Activated CD4-positive, alpha-beta T cell treated with anti-CD3 and anti-CD28 coated beads for 36 hours (primary cell): ENCODE measurements at regions not wholly inside any gene's neighbourhood (a gene's known extent, or its start where the extent isn't known, plus 50 kb on each side); places are given as distances from the start of the nearest gene placed in this dataset.

Experiments used
- ATAC-seq: fragments of 200-7000 bp; cut with Tn5 transposase; one replicate; pipeline ENCODE4 v1.10.0; 2021; ENCODE audit warnings: mild to moderate bottlenecking, moderate library complexity
- CTCF ChIA-PET: fragments of 350-600 bp; sonication (Branson Sonifier 250); formaldehyde crosslinking; loops from one replicate; lab custom pipeline; 2021; ENCODE audit warnings: antibody characterized with exemption; lab: Charles Lee
- POLR2A ChIA-PET: fragments of 350-600 bp; sonication (Branson Sonifier 250); formaldehyde crosslinking; loops from one replicate; lab custom pipeline; 2021; ENCODE audit warnings: antibody characterized with exemption, inconsistent platforms; lab: Charles Lee
- DNase-seq: peaks from one replicate; pipeline ENCODE4 v3.0.0-alpha.2; 2020
- H3K27ac Mint-ChIP-seq: one replicate; pipeline ENCODE4 v1.8.0; 2021; ENCODE audit warnings: mixed read lengths
- H3K27me3 Mint-ChIP-seq: one replicate; pipeline ENCODE4 v1.8.0; 2021; ENCODE audit warnings: mixed read lengths
- H3K36me3 Mint-ChIP-seq: one replicate; pipeline ENCODE4 v1.8.0; 2021; ENCODE audit warnings: low read depth, mixed read lengths
- H3K4me1 Mint-ChIP-seq: one replicate; pipeline ENCODE4 v1.8.0; 2021; ENCODE audit warnings: mixed read lengths
- H3K4me3 Mint-ChIP-seq: one replicate; pipeline ENCODE4 v1.8.0; 2021; ENCODE audit warnings: mild to moderate bottlenecking, moderate library complexity, mixed read lengths
- H3K9me3 Mint-ChIP-seq: one replicate; pipeline ENCODE4 v1.8.0; 2021; ENCODE audit warnings: low read depth, mixed read lengths
- intact Hi-C, 2 experiments: fragments of 100-400 bp; cut with DNase I in 1 of 2; cut with micrococcal nuclease in 1 of 2; formaldehyde crosslinking; loops; one replicate each; pipeline versions ENCODE4 v1.14.2 to v1.15.1; 2022 to 2024; cut with DNase I, micrococcal nuclease

DNA sequence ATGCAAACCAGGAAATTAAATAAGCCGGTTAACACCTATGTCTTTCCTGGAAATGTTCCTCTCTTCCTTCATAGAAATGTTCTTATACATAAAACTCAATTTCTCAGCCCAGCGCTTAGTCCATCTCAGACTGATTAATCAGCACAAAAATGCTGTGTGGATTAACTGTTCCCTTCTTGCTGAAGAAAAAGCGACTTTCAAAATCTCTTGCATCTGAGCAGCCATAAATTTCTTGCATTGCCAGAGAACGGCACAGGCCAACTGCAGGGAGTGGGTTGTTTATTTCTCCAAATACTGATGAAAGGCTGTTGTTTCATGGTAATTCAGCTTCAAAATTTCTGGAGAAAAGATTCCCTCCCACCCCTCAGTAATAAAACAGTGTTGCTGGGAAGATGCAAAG lies 517.6 kb downstream of the BTBD3 start:
- peaks cover 8% of the 10 kb centered on the region for H3K9me3 Mint-ChIP-seq
- no peaks in the 10 kb centered on the region for H3K4me1 Mint-ChIP-seq
- H3K27me3 Mint-ChIP-seq, result no peaks in the 10 kb centered on the region
- H3K4me3 Mint-ChIP-seq, result no peak overlapping the region
- no peaks in the 10 kb centered on the region for H3K36me3 Mint-ChIP-seq
- H3K27ac Mint-ChIP-seq, result no peak overlapping the region
- no peak for DNase-seq
- ATAC-seq, result no peak
- intact Hi-C loops, result no loop called here
- ChIA-PET POLR2A (no interaction called here), CTCF (no interaction called here)

DNA sequence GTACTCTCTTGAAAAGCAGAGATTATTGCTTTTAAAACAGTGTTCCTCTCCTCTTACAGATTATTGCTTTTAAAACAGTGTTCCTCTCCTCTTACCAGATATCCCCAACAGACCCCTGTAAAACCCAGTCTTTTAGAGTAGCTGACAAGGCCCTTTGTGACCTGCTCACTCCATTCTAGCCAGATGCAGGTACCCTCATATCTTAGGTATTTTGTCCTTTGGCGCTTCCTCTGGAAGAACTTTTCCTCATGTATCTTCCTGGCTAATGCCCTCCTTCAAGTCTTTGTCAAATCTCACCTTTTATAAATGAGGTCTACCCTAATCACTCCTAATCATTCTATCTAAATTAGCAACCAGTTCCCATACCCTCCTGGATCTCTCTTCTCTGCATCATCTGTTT lies 536.0 kb downstream of the BTBD3 start:
- Mint-ChIP-seq H3K9me3 (peaks cover 9% of the 10 kb centered on the region), H3K4me1 (no peaks in the 10 kb centered on the region), H3K27me3 (no peaks in the 10 kb centered on the region), H3K36me3 (no peaks in the 10 kb centered on the region), H3K4me3 (no peak overlapping the region), H3K27ac (no peak overlapping the region)
- no peak for DNase-seq
- ATAC-seq, result no peak
- intact Hi-C loops, result no loop called here
- CTCF ChIA-PET, result no interaction called here
- POLR2A ChIA-PET, result no interaction called here

DNA sequence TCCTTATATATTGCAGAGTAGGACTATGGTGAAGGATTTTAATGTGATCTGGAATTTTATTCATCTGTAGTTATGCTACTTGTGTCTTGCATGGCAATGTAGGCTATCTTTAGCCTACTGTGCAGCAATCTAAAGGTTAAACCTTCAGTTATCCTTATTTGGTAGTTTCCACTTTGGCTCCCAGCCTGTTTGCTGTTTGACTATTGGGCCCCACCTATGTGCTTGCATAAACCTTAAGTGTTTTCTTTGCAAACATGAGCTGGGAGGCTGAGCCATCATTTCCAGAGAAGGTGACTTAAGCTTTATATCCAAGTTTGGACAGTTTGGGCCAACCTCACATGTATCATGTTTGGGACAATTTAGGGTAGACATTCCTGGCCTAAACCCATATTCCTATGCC lies 537.5 kb downstream of the BTBD3 start:
- ATAC-seq, result no peak
- peaks cover 3% of the 10 kb centered on the region for H3K9me3 Mint-ChIP-seq
- no peak for DNase-seq
- intact Hi-C loops, result no loop called here
- ChIA-PET POLR2A (no interaction called here), CTCF (no interaction called here)
- H3K4me1 Mint-ChIP-seq, result no peaks in the 10 kb centered on the region
- no peaks in the 10 kb centered on the region for H3K36me3 Mint-ChIP-seq
- H3K27ac Mint-ChIP-seq, result no peak overlapping the region
- H3K27me3 Mint-ChIP-seq, result no peaks in the 10 kb centered on the region
- H3K4me3 Mint-ChIP-seq, result no peak overlapping the region

DNA sequence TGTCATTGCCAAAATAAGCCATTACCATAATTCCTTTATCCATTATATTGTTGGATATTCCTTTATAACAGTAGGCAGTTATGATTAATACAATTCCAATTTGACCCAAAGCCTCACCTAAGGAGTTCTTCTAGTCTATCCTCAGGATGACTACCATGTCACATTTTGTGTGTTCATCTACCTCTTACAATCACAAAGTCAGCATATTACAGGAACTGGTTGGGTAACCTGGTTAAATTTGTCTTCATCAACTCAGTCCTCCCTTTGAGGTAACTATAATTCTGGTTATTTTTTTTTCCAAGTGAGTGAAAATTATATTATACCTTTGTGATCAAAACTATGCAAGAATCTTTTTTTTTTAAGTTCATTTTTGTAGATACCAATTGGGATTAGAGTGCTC lies 540.5 kb downstream of the BTBD3 start:
- Mint-ChIP-seq H3K4me1 (no peaks in the 10 kb centered on the region), H3K36me3 (no peaks in the 10 kb centered on the region), H3K9me3 (peaks cover 18% of the 10 kb centered on the region), H3K27ac (no peak overlapping the region), H3K4me3 (no peak overlapping the region), H3K27me3 (no peaks in the 10 kb centered on the region)
- intact Hi-C loops, result no loop called here
- DNase-seq (no peak), ATAC-seq (no peak)
- ChIA-PET CTCF (no interaction called here), POLR2A (no interaction called here)

DNA sequence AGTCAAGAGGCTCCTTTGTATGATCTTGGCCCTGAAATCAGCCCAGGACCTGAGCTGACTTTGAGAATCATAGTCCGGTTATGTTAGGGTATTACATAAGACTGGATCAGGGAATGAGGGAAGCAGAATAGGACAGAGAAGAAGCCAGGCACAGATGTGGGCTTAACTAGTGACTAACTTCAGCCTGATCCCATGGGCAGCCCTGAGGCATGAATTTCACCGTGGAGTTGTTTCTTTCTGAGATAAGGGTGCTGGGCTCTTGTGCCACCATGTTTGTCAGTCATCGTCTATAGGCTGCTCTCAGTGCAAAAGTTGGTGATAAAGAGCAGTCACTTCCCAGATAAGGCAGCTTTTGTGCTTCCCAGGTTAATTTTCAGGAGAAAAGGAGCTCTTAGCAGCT lies 544.7 kb upstream of the SPTLC3 start:
- intact Hi-C loops, result no loop called here
- ChIA-PET CTCF (no interaction called here), POLR2A (no interaction called here)
- no peak overlapping the region for H3K27ac Mint-ChIP-seq
- no peak for DNase-seq
- H3K27me3 Mint-ChIP-seq, result no peaks in the 10 kb centered on the region
- no peak for ATAC-seq
- no peaks in the 10 kb centered on the region for H3K36me3 Mint-ChIP-seq
- H3K9me3 Mint-ChIP-seq, result peaks cover 32% of the 10 kb centered on the region
- H3K4me1 Mint-ChIP-seq, result no peaks in the 10 kb centered on the region
- H3K4me3 Mint-ChIP-seq, result no peak overlapping the region

DNA sequence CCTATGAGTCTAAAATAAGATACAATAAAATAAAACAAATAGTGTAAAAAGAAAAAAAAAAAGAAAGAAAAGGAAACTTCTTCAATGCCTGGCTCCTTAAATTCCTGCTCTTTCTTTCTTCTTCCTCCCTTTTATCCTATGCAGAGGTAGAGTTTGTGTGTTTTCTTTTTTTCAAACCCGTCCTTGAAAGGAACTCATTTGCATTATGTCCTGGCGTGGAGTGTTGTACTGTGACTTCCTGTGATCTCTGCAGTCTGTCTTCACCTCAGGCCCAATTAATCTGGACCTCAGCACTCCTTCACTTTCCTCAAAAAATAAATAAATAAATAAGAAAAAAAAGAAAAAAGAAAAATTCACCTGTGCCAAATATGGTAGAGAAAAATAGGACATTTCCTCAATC lies 541.9 kb upstream of the SPTLC3 start:
- Mint-ChIP-seq H3K4me3 (no peak overlapping the region), H3K9me3 (peaks cover 24% of the 10 kb centered on the region), H3K36me3 (no peaks in the 10 kb centered on the region), H3K27ac (no peak overlapping the region), H3K27me3 (no peaks in the 10 kb centered on the region), H3K4me1 (no peaks in the 10 kb centered on the region)
- ChIA-PET POLR2A (no interaction called here), CTCF (no interaction called here)
- DNase-seq (no peak), ATAC-seq (no peak)
- intact Hi-C loops, result no loop called here

DNA sequence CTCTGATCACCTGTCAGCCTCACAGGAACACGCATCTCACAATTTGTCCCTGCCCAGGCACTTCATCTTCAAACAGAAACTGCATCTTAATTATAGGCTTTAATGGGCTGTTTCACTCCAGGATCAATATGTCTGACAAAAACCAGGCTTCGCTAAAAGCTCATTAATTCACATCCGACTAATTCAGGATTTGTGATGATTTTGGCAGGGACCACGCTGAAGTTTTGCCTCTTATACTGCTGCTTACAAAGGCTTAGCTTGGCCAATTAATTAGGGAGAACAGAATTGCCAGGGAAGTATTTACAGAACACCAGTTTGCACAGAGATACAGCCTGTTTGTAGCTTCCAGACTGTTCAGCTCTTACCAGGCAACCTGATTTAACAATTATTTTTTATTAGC lies 541.0 kb upstream of the SPTLC3 start:
- CTCF ChIA-PET, result interaction anchor here (0.6 kb wide), 1 partner anchor 456 kb away, joined by 3 read pairs; no protein-coding TSS in a partner anchor
- Mint-ChIP-seq H3K27ac (no peak overlapping the region), H3K27me3 (no peaks in the 10 kb centered on the region), H3K9me3 (peaks cover 19% of the 10 kb centered on the region), H3K4me3 (no peak overlapping the region), H3K36me3 (no peaks in the 10 kb centered on the region), H3K4me1 (no peaks in the 10 kb centered on the region)
- no peak for DNase-seq
- intact Hi-C loops, result no loop called here
- POLR2A ChIA-PET, result no interaction called here
- no peak for ATAC-seq

DNA sequence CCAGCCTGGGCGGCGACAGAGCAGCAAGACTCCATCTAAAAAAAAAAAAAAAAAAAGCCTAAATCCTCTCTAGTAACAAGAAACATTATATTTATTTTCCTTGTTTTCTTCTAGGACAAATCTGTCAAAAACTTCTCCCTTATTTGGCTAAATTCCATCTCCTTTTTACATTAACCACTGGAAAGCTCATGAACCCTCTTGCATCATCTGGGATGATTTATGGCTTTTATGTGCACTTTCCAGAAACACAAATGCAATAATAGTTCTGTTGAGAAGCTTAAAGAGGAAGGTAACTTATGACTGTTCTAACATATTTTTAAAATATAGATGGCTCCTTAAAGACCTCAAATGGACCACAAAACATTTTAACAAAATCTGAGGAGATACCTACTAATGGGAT lies 526.1 kb upstream of the SPTLC3 start:
- intact Hi-C loops, result no loop called here
- Mint-ChIP-seq H3K27me3 (no peaks in the 10 kb centered on the region), H3K9me3 (peaks cover 24% of the 10 kb centered on the region), H3K4me3 (no peak overlapping the region), H3K36me3 (no peaks in the 10 kb centered on the region), H3K27ac (no peak overlapping the region), H3K4me1 (no peaks in the 10 kb centered on the region)
- ChIA-PET POLR2A (no interaction called here), CTCF (interaction anchor here (0.6 kb wide), 1 partner anchor 1787 kb away, joined by 3 read pairs; no protein-coding TSS in a partner anchor)
- DNase-seq (no peak), ATAC-seq (no peak)

DNA sequence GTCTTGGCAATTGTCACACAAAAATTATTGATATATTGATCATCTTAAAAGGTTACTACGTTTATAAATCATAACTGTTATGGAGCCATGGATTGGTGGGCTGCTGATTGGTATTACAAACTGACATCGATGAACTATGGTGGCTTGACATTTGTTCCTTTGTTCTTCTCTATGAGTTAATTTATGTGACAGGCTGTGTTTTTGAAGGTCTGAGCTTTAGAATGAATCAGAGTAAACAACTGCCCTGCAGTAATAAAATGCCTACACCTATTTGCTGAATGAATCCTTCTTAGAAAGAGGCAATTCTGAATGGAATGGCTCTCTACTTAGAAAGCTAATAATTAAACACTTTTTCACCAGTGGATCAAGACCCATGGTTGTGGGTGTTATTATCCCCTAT lies 506.3 kb upstream of the SPTLC3 start:
- Mint-ChIP-seq H3K4me3 (no peak overlapping the region), H3K4me1 (no peaks in the 10 kb centered on the region), H3K27me3 (no peaks in the 10 kb centered on the region), H3K36me3 (no peaks in the 10 kb centered on the region), H3K9me3 (peaks cover 2% of the 10 kb centered on the region), H3K27ac (no peak overlapping the region)
- ATAC-seq (no peak), DNase-seq (no peak)
- intact Hi-C loops, result no loop called here
- ChIA-PET CTCF (no interaction called here), POLR2A (no interaction called here)

DNA sequence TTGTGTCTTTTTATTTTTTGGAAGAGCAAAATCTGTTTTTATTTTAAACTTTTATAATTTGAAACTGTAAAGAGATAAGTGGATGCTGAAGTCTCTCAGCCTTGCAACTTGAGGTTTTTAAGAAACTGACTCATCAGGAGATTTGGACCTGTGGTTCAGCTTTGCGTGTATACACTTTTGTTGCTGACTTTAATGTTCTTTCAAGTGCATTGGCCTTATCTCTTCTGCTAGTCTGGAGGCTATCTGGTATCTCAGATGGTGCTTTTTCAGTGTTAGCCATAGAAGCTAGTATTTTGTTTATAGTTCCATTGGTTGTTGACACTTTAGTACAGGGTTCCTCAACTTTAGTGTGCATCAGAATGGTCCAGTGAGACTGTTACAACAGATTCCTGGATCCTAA lies 504.0 kb upstream of the SPTLC3 start:
- H3K36me3 Mint-ChIP-seq, result no peaks in the 10 kb centered on the region
- H3K9me3 Mint-ChIP-seq, result peaks cover 6% of the 10 kb centered on the region
- no peak overlapping the region for H3K4me3 Mint-ChIP-seq
- no peaks in the 10 kb centered on the region for H3K27me3 Mint-ChIP-seq
- DNase-seq (no peak), ATAC-seq (no peak)
- ChIA-PET CTCF (no interaction called here), POLR2A (no interaction called here)
- no peaks in the 10 kb centered on the region for H3K4me1 Mint-ChIP-seq
- intact Hi-C loops, result no loop called here
- H3K27ac Mint-ChIP-seq, result no peak overlapping the region

DNA sequence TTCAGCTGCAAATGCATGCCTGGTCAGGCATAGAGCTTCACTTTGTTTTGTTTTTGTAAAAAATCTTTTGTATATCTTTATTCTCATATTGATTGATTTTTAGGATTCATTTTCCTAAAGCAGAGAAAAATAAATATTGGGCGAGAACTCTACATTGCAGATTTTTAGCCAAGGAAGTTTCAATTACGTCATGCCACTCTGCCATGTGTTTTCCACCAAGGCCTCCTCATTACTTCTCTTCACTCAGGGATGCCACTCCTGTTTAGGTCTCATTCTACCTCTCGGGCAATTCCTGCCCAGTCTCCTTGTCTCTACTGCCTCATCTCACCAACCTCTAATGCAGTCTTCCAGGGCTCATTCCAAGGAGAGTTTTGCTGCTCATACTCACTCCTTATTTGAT lies 497.3 kb upstream of the SPTLC3 start:
- intact Hi-C loops, result no loop called here
- H3K36me3 Mint-ChIP-seq, result no peaks in the 10 kb centered on the region
- peaks cover 11% of the 10 kb centered on the region for H3K9me3 Mint-ChIP-seq
- CTCF ChIA-PET, result no interaction called here
- H3K4me1 Mint-ChIP-seq, result no peaks in the 10 kb centered on the region
- POLR2A ChIA-PET, result no interaction called here
- DNase-seq (no peak), ATAC-seq (no peak)
- H3K27me3 Mint-ChIP-seq, result no peaks in the 10 kb centered on the region
- H3K4me3 Mint-ChIP-seq, result no peak overlapping the region
- H3K27ac Mint-ChIP-seq, result no peak overlapping the region

DNA sequence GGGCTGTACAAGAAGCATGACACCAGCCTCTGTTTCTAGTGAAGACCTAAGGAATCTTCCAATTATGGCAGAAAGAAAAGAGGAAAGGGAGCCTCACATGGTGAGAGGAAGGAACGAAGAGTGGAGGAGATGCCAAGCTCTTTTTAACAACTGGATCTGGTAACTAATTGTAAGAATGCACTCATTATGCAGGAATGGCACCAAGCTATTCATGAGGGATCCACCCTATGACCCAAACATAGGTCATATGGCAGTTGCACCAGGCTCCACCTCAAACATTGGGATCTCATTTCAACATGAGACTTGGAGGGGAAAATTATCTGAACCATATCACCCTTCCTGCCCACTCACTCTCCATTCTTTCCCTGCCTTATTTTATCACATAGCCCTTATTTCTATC lies 496.0 kb upstream of the SPTLC3 start:
- H3K4me1 Mint-ChIP-seq, result no peaks in the 10 kb centered on the region
- DNase-seq (no peak), ATAC-seq (no peak)
- no peaks in the 10 kb centered on the region for H3K36me3 Mint-ChIP-seq
- ChIA-PET POLR2A (no interaction called here), CTCF (interaction anchor here (0.6 kb wide), 1 partner anchor 1111 kb away, joined by 3 read pairs; no protein-coding TSS in a partner anchor)
- peaks cover 7% of the 10 kb centered on the region for H3K9me3 Mint-ChIP-seq
- no peak overlapping the region for H3K4me3 Mint-ChIP-seq
- H3K27me3 Mint-ChIP-seq, result no peaks in the 10 kb centered on the region
- no peak overlapping the region for H3K27ac Mint-ChIP-seq
- intact Hi-C loops, result no loop called here

DNA sequence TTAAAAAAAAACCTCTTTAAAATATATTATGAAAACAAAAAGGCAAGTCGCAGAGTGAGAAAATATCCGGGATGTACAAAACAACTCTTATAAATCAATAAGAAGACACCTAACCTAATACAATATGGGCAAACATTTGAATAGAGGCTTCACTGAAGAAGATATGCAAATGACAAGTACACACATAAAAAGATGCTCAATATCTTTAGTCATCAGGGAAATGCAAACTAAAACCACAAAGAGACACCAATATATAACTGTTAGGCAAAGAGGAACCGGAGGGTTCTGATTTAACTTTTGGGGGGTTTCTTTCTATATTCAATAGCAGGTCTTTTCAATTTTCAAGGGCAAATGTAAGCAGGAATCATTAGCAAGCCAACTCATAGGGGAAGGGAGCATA lies 480.7 kb upstream of the SPTLC3 start:
- intact Hi-C loops, result no loop called here
- POLR2A ChIA-PET, result no interaction called here
- H3K4me1 Mint-ChIP-seq, result no peaks in the 10 kb centered on the region
- no peaks in the 10 kb centered on the region for H3K27me3 Mint-ChIP-seq
- CTCF ChIA-PET, result interaction anchor here (0.5 kb wide), 1 partner anchor 1243 kb away, joined by 5 read pairs; no protein-coding TSS in a partner anchor
- DNase-seq (no peak), ATAC-seq (no peak)
- H3K36me3 Mint-ChIP-seq, result no peaks in the 10 kb centered on the region
- H3K27ac Mint-ChIP-seq, result no peak overlapping the region
- peaks cover 8% of the 10 kb centered on the region for H3K9me3 Mint-ChIP-seq
- H3K4me3 Mint-ChIP-seq, result no peak overlapping the region
